ENCODE measurements at regions not wholly inside any gene's neighbourhood (a gene's known extent, or its start where the extent isn't known, plus 50 kb on each side); places are given as distances from the start of the nearest gene placed in this dataset.
"Not testable (repeated sequence)": the region's sequence is repeated elsewhere in the genome, so short reads cannot be mapped to it uniquely, and the experiment has no call there.

DNA sequence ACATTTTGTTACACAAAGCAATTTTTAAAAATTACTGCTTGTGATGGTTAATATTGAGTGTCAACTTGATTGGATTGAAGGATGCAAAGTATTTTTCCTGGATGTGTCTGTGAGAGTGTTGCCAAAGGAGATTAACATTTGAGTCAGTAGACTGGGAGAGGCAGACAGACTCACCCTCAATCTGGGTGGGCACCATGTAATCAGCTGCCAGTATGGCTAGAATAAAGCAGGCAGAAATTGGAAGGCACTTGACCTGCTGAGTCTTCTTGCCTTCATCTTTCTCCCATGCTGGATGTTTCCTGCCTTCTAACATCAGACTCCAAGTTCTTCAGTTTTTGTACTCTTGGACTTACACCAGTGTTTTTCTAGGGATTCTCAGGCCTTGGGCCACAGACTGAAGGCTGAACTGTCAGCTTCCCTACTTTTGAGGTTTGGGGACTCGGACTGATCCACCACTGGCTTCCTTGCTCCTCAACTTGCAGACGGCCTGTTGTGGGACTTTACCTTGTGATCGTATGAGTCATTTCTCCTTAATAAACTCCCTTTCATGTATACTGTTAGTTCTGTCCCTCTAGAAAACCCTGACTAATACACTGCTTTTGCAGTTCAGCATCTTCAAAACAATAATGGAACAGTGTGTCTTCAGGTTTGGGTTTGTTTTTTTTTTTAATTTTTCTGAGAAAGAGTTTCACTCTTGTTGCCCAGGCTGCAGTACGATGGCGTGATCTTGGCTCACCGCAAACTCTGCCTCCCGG is 244.1 kb upstream of the SEMA3C start:
- no peak for DNase-seq

DNA sequence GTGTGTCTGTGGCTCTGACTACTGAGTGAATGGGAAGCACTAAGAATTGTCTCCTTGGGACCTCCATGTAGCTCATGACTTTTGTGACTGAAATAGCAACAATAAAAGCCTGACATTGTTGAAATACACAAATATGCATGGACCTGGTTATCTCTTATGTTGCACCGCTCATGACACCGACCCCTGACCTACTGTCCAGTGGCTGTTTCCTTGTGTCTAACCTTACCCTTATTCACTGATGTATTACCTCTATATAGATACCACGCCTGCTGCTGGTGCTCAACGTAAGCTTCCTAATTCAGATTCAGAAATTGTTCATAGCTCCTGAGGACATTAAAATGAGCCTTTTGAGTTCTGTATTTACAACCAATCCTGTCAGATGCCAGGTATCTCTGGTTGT is 243.4 kb upstream of the SEMA3C start:
- DNase-seq: no peak

DNA sequence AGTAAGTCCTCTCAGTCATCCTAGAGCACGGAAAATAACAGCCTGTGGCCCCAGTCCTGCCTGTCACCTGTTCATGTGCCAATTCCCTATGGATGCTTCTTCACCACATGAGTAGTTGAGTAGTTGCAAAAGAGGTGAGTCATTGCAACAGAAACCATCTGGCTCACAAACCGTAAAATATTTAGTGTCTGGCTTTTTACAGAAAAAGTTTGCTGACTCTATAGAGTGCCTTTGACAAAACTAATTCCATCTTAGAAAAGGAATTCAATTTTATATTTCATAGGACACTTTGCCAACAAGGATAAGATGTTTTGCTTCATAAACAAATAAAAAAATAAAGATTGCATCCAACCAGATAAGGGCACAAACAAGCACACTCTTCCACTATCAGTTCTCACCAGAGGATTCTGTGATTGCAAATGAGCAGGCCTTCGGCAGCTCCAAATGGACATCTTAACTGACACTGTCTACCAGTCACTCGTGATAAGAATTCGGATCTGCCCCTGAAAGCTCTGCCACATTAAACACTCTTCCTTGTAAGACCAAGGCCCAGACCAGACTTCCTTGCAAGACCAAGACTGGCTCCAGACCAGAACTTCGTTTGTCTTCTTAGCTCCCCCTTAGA is 242.7 kb upstream of the SEMA3C start:
- DNase-seq: no peak

DNA sequence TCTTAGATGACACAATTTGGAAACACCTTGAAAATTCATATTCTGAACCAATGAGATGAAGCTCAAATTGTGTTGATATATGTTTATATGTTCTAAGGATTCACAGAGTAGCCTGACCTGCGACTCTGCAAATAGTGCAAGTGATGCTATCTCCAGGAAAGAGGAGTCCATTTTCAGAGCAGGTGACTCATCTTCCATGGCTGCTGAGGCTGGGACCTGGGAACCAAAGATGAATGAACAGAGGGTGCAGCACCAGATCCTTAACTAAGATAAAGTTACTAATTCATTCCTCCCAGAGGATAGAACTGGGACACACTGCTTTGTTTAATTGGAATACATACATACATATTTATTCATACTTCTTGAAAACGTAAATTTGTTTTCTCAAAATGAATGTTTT is 240.6 kb upstream of the SEMA3C start:
- DNase-seq: no peak

DNA sequence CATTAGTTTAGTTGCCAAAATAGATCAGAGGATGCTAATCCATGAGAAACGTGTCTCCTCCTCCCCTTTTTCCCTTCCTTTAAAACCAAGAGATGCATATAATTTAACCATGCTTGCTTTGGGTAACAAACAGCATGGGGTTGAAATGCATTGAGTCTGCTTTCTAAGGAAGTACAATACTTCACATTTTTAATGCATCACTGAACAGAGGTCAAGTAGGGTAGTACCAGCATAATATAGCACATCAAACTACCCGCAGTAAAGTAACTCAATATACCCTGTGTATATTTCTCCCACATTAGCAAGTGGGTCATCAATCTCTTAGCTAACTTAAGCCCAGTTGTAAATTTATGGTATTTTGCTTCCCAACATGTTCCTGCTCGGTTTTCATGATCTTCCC is 239.3 kb upstream of the SEMA3C start:
- DNase-seq: no peak

DNA sequence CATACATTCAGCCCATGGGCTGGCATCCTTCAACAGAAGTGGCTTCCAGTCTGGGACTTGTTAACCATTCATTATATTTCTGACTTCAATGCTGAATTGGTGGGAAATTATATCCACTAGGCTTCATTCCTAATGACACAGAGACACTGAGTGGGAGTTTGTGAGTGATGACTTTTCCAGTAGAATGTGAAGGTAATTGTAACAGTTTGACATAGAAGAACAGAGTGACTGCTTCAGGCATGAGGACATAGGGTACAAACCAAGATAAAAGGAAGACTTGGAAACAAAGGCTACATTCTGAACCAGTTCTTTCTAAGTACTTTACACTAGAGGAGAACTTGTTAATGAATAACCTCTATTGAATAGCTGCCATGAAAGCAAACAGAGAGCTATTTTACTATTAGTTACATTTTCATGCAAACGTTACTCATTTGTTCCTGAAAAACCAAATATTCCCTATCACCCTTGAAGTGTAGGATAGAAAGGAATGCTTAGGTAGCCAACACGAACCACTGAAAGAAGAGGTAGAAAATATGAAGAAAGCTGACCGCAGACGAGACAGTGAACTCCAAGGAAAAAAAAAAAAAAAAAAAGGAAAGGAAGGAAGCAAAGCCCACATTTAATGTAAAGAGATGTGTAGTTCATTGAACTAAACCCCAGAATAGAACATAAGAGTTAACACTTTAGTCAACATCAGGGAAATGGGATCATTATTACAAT is 237.0 kb upstream of the SEMA3C start:
- DNase-seq: no peak

DNA sequence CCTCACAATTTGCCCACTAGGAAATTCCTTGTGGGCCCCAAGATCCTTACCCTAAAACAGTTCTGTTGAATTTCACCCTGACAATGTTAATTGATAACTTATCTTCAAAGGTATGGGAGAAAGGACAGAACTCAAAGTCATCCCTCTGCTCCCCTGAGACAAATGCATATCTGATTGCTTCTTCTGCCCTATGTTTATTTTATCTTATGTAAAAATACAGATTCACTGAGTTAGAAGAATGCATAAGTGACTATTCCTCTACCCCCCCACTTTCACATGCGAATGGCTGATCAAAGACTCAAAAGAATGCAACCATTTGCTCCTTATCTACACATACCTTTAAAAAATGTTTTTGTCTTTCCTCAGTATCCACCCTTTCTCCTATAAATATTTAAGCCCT is 235.7 kb upstream of the SEMA3C start:
- no peak for DNase-seq

DNA sequence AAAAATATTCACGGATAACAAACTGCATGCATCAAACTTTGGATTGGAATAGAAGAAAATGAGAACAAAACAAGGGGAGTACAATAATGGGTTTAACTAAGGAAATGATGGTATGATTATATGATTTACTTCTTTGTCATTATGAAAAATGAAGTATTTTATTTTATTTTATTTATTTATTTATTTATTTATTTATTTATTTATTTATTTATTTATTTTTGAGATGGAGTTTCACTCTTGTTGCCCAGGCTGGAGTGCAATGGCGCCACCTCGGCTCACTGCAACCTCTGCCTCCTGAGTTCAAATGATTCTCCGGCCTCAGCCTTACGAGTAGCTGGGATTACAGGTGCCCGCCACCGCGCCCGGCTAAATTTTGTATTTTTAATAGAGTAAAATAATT is 234.1 kb upstream of the SEMA3C start:
- DNase-seq: not testable (repeated sequence)

DNA sequence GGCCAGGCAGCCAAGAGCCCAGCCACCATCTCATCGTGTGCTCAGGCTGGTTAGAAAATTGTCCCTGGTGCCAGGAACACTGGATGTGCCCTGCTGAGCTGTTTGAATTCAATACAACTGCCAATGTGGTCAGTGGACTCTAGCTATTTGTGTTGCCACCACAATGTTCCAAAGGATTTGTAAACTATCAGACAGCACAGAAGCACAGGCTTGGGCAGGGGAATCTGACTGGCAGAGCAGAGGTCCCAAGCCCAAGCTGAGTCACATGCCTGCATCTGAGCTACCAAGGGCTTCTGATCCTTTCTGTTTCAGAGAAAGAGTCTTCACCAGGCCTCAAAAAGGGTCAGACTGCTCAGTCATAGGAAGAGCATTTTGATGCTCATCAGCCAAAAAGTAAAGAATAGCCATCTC is 232.1 kb upstream of the SEMA3C start:
- DNase-seq: no peak

DNA sequence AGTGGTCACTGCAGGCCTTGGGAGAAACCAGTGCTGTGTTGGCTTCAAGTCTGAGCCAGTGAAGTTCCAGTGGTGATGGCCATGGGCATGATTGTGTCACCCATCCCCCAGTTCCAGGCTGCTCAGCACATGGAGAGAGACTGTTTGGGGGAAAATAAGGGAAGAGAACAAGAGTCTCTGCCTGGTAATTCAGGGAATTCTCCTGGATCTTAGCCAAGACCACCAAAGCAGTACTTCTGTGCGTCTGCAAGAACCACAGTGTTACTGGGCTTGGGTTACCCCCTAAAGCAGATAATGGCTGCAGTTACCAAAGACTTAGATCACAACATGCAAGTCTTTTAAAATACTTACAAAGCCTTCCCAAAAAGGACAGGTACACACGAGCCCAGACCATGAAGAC is 225.0 kb upstream of the SEMA3C start:
- no peak for DNase-seq

DNA sequence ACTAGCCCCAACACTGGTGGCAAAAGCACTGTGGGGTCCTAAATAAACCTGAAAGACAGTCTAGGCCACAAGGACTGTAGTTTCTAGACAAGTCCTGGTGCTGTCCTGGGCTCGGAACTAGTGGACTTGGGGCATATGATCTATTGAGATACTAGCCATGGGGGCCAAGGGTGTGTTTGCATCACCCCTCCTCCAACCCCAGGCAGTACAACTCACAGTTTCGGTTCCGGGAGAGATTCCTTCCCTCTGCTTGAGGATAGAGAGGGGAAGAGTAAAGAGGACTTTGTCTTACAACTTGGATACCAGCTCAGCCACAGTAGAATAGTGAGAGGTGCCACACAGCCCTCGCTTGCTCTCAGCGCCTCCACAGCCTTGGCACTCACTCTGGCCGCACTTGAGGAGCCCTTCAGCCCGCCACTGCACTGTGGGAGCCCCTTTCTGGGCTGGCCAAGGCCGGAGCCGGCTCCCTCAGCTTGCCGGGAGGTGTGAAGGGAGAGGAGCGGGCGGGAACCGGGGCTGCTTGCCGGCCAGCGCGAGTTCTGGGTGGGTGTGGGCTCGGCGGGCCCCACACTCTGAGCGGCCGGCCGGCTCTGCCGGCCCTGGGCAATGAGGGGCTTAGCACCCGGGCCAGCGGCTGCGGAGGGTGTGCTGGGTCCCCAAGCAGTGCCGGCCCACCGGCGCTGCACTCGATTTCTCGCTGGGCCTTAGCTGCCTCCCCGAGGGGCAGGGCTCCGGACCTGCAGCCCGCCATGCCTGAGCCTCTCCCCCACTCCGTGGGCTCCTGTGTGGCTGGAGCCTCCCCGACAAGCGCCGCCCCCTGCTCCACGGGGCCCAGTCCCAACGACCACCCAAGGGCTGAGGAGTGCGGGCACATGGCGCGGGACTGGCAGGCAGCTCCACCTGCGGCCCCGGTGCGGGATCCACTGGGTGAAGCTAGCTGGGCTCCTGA is 222.7 kb upstream of the SEMA3C start:
- DNase-seq: not testable (repeated sequence)

DNA sequence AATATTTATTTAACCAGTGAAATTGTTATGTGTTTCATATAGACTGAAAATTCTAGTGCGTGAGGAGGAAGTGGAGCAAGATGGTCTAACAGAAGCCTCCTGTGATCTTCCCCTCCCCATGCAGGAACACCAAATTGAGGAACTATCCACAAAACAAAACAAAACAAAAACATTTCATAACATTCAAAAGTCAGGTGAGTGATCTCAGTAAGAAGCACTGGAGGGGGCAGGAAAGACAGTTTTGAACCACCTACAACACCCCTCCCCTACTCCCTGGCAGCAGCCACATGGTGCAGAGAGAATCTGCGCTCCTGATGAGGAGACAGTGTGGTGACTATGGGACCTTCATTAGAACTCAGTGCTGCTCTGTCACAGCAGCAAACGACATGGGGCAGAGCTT is 221.9 kb upstream of the SEMA3C start:
- no peak for DNase-seq

DNA sequence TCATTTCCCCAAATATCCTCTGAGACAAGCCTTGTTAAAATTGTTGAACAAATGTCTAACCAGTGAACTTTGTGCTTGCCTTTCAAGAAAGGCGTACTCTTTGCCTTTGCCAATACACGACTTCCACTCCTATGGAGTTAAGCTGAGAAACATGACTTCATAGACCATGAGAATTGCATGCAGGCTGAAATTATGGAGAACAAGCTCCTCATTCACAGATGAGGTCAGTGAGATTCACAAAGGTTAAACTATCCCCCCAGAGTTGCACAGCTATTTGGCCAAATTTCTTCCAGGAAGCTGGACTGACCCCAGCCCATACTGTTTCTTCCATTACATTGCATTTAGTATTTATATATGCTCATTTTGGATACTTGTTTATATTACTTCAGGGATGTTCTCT is 221.4 kb upstream of the SEMA3C start:
- no peak for DNase-seq

DNA sequence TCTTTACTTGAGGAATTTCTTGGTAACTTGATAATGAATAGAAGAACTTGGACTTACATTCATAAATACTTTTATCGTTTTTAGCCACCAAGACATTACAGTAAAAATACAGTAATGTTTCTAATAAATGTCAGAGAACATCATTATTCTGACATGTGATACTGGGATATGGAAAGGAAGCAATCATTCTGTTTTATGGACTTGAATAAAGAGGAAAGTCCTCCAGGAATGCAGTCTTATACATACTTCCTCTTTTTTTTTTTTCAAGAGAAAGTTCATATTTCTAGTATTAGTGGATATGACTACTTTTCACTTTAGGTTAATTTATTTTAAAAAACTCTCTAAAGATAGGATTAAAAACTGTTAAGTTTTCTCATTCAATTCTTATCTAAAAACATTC is 220.0 kb upstream of the SEMA3C start:
- no peak for DNase-seq

DNA sequence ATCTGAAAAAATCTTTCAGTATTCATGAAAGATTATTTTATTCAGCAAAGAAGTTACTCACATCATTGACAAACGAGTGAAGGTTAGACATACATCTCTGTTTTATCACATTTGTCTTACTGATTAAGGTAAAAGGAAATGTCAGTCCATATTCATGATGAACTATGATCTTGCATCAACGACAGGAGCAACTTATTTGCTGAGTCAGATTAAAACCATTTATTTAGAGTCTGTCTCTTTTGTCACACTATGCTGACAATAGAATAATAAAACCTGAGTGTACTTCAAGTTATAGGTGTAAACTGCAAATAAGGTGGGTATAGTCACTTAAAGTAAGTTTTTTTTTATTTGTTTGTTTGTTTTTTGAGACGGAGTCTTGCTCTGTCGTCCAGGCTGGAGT is 216.5 kb upstream of the SEMA3C start:
- DNase-seq: no peak

DNA sequence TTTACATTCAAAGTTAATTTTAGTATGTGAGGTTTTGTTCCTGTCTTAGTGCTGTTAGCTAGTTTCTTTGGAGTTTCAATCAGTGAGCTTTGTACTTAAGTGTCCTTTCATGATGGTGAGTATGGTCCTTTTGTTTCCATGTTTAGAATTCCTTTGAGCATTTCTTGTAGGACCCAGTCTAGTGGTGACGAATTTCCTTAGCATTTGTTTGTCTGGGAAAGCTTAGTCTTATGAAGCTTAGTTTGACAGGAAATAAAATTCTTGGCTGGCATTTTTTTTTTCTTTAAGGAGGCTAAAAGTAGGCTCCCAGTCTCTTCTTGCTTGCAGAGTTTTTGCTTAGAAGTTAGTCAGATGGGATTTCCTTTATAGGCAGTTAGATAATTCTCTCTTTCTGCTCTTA is 209.2 kb upstream of the SEMA3C start:
- DNase-seq: no peak

DNA sequence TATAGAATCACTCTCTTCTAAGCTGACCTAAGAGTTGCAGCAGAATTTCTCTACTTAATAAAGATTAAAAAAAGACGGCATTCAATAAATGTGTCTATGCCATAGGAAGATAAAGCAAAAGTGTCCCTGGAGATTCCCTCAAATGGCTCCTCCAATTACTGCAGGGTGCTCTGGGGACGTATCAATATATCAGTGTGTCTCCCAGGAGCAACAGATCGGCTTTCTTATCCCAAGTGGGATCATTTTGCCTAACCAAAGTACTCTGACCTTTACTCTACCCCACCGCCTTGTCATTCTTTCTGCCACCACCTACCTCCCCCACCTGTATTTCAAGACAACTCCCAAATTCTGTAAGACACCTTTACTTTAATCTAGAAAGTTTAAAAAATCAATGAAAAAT is 202.0 kb upstream of the SEMA3C start:
- DNase-seq: no peak

DNA sequence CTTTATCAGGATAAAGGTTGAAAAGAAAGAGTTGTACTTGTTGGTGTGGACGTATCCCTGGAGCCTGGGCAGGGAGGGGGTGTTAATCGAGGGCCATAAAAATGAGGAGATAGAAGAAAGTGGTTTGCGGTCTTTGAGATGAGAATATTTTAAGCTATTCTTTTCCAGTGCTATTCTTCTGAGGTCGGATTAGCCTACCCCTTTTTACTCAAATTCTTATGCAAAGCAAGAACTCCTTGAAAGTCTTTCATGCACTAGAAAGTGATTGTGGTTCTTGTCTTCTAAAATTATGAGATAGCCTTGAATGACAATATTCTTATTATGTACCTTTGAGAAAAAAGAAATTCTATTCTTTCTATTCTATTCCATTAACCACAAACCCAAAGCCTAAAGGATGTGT is 201.3 kb upstream of the SEMA3C start:
- DNase-seq: no peak

DNA sequence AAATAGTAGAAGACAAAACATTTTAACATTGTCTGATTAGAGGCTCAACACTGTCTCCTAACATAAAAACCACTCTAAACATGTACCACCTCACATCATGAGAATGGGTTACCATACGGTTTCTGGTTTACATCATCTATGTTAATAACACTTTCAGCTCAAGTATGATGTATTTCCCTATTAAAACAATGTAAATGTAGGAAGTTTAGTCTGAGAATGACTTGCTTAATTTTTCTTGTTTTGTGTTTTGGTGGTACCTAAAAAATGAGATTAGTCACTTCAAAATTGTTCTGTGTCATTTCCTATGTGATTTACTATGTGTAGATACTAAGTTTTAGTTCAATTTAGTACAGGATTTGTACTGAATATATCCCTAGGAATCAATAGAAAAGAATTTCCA is 195.8 kb upstream of the SEMA3C start:
- no peak for DNase-seq

DNA sequence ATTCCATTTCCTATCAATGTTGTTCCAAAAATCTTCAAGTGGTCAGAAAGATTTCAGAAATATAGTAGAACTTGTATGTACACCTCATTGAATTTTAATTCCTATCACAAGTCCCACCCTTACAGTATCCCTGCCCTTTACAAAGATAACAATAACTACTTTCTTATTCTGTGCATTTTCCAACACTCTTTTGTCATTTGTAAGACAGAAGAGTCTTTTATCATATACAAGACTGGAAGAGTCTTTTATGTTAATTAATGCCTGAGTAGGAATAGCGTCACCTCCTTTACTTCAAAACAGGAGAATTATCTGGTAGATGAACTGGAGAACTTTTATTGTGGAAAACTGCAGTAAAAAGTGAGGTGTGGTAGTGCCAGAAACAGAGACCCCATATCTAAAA is 193.9 kb upstream of the SEMA3C start:
- no peak for DNase-seq

DNA sequence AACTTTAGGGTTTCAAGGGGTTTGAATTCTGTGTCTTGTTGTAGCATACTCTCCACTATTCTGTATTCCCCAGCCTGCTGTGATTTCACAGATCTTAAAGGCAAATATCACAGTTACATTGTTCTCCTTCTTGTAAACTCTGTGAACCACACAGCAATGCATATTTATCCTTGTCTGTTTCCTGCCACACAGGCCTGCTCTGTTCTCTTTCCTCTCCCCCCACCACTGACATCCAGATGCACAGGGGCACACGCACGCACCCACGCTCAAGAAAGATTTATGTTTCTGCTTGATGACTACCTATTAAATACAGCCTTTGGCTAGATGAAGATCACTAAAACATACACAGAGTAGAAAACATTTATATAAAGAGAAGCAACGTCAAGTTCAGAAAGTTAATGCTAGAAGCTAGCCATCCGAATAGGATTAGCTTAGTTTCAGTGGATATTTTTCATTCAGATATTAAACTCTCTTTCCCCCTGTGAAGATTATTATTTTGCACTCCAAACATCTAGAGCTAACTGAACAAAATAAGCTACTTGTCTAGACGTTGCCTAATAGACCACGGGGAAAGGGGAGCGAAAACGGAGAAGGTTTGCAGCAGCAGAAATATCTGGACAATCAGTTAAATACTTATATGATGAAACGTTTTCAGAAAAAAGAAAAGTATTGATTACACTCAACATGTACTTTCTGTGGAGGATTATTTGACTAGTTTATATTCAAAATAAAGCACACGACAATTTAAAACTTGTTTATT is 193.1 kb upstream of the SEMA3C start:
- DNase-seq: no peak

DNA sequence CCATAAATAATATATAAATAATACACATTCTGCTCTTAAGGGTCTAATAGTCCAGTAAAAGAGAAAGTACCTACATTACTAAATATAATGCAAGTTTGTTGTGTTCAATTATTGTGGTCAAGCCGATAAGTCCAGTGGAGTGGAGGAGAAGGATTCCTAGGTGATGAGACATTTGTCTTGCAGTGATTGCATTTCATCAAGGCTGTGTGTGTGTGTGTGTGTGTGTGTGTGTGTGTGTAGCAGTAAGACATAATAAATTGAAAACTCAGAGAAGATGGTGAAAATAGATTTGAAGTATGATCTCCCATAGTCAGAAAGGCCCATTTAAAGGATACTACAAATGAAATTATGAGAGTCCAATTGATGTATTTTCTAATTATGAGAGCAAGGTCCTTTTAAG is 192.5 kb upstream of the SEMA3C start:
- DNase-seq: no peak

Measured in NCI-H774 (cell line).